Activated T-helper 1 cell treated with Interleukin-2 at 50 U/mL for 16 hours (primary cell): ENCODE measurements at regions not wholly inside any gene's neighbourhood (a gene's known extent, or its start where the extent isn't known, plus 50 kb on each side); places are given as distances from the start of the nearest gene placed in this dataset.

Source experiments
- DNase-seq: peaks from one replicate; pipeline ENCODE4 v3.0.0-alpha.2; 2020; ENCODE audit warnings: low read depth

DNA sequence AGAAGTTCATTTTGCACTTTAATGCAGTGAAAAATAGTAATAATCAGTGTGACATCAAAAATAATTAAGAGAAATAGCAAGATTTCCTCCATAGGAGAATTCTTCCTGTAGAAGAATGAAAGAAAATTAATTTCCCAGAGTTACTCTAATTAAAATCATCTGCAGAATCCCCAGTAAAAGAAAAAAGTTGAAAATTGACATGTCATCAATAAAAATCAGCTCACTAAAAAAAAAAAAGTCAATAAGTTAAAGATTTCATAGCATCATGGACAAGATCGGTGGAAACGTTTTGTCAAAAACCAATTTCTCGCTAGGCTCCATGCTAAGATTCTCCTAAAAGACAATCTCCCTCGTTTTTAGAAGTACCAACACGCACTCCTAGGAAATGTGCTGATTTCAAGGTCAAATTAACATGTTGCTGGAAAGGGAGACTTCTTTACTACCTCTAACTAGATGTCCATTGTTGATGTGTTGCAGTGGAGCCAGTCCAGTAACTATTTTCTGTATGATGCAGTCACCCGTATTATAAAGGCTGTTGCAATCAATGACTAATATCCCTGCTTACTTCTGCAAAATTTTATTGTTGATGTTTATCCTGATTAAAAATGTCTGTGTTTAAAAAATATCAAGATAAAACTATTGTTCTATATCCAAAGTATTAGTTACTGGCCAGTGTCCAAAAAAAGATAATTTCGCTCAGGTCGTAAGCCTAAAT, 591.9 kb upstream of the MGMT start:
- DNase-seq = no peak

DNA sequence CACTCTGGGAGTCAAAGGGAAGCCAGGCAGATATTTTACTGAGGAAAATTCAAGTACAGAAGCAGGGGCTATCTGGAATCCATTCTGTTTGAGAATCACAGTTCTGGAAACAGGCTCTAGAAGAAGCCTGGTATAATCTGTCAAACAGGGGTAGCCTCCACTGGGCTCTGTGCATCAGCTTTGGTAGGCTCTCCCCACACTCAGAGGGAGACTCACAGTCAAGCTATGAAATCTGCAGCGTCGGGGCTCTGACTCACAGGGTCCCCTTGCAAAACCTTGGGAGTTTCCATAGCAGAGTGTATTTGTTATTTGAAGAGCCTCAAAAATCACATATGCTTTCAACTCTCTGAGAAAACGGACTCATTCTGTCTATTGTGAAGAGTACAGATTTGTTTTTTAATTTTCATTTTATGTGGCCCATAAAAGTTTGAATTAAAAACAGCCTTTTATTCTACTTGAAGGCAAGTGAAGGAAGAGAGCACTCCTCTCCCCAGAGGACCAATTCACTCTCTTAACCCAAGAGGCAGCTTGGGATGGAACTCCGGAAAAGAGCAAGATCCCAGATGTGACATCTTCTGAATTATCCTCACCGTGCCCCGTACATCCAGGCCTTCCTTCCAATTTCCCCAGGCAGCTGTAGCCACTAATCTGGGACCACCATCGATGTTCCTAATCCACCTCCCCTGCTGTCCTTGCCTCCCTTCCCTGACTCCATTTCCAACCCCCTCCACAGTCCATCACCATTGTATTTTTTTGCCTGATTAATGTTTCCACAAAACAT, 590.9 kb upstream of the MGMT start:
- DNase-seq = no peak

DNA sequence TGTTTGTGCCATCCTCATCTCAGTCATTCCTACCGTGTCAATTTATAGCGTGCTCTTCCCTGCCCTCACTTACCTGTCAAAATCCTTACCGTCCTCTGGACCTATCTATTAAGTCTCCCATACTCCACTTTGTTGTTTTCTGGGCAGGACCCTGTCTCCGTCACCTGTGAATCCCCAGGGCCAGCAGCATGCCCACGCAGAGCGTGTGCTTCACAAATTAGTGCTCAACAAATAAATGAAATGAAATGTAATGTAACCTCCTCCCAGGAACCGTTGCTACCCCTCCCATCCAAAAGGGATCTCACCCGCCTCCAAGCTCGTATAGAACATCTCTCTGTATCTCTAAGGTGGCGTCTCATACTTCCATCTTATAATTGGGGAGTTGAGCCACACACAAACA, 589.9 kb upstream of the MGMT start:
- no peak for DNase-seq

DNA sequence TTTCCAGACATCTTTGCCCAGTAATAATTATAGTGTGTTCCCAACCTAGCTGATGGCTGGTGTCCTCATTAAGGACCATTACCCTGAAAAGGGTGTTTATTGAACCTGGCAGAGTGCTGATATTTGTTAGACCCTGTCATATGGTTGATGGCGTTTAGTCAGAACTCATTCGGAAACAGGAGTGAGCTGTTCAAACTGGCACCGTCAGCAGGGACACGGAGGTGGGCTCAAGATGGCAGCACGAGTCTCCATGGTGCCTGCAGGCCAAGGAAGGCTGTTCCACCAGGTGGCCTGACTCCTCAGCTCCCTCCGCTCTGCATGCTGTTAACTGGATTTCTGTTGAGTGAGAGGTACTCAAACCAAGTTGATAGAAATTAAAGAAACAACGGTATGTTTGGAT, 589.1 kb upstream of the MGMT start:
- no peak for DNase-seq

DNA sequence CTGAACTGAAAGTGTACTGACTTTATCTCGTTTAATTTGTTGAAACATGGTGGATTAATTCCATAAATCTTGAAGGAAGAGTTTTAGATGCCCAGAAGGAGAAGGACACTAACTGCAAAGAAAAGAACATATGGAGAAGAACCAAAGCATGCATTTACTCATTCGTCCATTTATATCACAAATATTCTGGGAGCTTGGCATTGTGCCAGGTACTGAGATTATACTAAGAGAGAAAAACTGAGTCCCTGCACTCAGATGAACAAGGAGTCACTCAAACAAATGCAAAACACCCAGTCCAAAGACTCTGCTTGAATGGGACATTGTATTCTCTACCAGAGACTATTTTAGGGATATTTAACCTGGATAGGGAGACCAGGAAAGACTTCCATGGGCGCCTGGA, 588.0 kb upstream of the MGMT start:
- DNase-seq = no peak

DNA sequence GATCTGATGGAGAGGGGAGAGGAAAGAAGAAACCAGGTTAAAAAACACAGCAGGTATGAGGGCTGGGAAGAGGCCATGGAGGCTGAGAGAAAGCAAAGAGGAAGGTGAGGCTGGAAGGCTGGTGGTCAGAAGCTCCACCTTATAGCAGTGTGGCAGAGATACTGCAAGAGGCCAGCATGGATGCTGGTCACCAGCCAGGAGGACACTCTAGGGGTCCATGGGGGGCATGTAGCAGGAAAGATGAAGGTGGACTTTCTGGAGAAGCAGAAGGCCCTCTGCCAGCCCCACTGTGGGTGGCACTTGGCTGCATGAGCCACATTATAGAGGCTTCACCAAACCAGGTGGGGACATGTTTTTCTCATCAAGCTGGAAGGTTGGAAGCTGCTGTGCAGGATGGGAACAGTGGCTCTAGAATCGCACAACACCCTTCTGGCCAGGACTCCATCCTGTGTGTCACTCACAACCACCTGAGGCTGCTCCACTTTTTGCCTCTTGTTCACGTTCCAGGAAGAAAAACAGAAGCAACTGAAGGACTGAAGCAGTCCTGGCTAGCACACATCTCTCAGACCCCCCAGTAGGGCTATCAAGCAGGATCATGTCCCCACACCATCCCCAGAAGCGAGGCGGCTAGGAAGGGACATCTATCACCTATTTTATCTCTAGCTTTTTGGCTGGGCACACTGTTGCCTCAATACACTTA, 587.5 kb upstream of the MGMT start:
- no peak for DNase-seq

DNA sequence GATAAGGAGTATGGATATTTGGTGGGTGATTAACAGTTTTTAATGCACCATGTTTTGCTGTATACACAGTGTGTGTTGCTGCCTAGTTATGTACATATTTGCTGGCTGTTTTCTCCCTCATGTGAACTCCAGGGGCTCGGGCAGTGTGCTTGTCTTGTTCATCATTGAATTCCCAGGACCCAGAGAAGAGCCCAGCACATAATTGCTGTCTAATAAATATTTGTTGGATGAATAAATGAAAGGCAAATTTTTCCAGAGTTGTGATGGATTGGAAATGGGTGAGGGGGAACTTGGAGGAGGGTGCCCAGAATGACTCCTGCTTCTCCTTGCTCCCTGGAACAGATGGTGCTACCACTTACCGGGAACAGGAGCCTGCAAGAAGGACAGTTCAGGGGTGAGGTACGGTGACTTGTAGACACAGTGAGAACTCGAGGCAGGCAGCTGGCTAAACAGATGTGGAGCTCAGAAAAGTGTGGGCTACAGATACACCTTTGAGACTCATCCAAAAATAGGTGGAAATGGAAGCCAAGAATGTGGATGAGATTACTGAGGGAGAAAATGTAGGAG, 586.8 kb upstream of the MGMT start:
- no peak for DNase-seq

DNA sequence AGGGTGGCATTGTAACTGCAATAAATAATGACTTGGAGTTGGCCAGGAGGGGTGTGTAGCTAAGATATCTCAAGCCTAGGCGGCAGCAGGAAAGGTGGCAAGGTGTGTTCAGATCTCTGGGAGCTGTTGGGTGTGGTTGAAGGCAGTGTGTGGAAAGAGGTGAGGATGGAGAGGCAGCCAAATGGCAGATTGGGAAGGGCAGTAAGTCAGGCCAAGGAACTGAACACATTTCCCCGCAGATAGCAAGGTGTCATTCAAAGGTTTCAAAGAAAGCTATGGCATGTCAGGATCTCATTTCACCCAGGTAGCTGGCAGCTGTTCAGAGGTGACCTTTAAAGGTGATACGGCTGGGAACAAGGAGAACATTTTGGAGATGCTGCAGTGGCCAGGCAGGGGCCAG, 586.0 kb upstream of the MGMT start:
- no peak for DNase-seq

DNA sequence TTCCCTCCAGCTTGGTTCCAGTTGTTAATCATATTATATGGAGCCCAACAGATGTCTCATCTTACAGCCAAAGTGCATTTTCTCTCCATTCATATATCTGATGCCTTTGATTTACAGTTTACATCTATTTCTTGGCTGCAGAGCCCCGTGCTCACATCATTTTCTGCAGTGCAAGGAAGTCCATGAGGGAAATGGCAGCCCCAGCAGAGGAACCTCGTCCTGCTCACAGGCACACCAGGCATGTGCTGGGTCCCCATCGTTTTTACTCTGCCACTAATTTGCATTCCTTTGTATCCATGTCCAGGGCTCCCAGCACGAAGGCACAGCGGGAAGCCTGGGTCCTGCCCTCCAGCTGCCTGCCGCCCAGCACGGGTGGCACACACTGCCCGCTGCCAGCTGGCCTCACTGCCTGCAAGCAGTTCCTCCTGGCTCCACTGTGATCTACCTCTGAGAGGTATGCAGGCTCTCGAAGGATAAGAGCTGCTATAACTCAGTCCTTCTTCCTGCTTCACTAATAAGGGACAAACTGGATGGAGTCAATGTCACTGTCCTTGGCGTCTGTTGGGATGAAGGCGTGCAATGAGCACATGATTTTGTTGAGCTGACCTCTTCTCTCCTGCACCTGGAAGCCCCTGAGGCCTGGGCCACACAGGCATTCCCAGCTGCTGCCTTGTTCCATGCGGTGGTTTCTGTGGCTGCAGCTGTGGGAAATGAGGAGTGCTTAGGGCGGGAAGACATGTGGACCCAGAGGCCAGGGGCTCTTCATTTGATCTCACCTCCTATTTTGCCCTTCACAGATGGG, 583.6 kb upstream of the MGMT start:
- DNase-seq = no peak

DNA sequence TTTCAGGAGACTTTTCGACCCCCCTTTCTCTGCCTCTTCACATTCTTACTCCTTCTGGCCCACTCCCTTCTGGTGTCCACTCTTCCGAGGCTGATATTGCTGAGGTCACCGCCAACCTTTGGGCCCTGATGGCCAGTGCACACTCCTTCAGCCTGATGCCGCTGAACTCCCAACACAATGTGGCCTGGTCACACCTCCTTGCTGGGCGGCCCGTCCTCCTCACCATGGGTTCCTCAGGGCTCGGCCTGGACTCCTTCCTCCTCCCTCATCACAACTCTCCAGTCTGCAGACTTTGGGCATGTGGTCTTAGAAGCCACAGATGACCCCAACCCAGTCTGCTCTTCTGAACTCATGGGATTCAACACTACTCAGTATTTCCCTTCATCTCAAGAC, 583.0 kb upstream of the MGMT start:
- DNase-seq = no peak

DNA sequence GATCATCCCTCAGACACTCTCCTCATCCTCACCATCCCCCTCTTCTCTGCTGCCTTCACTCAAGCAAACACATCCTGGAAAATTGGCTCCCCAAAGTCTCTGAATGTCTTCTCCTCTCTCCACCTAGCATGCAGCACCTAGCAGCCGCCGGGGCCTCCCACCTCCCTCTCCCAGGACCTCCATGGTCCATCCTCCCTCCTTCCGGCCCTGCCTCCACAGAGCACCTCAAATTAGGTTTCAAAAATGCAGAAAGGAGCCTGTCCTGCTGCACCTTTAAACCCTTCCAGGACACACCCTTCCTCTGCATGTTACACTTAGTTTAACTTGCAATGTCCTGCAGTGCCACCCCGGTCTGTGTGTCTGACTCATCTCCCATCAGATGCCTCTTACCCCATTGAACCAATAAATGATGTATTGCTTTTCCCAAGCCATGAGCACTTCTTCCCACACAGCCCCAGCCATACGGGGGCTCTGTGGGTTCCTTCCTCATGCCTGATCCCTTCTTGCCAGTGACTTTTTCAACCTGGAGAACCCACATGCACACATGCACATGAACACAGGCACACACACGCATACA, 582.5 kb upstream of the MGMT start:
- DNase-seq = no peak

DNA sequence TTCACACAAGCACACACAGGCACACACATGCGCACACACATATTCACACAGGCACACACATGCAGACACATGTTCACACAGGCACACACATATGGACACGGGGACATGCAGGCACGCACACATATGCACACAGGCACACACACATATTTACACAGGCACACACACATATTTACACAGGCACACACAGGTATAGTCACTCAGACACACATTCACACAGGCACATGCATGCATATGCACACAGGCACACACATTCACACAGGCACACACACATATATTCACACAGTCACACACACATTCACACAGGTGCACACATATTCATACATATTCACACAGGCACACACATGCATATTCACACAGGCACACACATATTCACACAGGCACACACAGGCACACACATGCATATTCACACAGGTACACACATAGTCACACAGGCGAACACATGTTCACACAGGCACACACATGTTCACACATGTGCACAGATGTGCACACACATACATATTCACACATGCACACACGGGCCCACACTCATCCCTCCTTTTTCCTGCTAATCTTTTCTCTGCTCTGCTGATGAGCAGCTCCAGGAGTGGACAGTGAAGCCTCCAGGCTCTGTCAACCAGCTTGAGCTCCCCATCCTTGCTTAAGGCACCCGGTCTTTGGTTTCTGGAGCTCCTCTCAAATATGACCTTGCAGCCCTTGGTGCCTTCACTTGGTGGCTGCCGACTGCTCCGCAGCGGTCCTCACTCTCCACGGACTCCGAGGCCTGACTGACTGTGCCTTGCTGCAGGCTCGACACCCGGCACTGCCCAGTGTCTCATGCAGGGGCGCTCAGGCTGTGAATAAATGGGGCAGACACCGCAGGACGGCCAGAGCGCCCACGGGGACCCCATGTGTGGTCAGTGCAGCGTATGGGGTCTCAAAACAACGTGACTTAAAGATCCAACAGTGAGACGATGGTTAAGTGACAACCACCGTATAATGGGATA, 581.2 kb upstream of the MGMT start:
- no peak for DNase-seq

DNA sequence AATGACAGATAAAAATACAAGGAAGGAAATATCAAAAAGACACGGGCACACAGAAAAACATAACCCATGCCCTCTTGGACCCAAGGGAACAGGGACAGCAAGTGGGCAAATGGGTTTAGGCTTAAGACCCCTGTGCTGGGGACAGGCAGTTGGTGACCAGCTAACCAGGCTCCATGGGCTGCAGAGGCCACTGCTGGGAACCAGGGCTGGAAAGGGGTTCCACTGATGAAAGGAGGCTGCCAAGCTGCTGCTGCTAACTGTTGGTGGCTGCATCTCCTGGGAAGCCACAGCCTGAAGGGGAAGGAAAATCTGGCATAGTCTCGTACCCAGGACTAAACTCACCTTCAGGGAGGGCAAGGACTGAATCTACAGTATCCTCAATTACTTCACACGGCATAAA, 579.2 kb upstream of the MGMT start:
- DNase-seq = no peak

DNA sequence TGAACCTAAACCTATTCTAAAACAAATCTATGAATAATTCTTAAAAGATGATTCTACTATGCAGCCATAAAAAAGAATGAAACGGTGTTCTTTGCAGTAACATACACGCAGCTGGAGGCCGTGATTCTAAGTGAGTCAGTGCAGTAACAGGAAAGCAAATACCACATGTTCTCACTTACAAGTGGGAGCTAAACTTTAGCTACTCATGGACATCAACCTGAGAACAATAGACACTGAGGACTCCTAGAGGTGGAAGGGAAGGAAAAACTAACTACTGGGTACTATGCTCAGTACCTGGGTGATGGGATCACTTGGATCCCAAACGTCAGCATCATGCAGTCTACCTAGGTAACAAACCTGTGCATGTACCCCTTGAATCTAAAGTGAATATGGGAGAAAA, 575.0 kb upstream of the MGMT start:
- no peak for DNase-seq

DNA sequence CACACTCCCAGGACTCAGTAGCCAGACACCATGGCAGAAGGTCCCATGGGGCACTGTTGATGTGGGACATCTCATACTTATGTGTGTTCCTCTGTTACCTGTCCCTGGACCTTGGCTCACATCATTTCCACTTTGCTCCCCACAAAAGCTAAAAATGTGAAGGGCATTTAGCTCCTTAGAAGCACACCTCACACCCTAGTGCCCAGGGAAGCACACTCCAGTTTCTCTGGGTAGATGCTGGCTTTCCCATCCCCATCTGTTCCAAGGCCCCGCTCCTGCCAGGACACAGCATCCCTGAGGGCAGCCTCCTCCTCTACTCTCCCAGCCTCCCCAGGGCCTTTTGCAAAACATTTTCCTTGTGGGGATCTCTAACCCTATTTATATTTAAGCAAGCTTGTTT, 572.4 kb upstream of the MGMT start:
- DNase-seq = no peak

DNA sequence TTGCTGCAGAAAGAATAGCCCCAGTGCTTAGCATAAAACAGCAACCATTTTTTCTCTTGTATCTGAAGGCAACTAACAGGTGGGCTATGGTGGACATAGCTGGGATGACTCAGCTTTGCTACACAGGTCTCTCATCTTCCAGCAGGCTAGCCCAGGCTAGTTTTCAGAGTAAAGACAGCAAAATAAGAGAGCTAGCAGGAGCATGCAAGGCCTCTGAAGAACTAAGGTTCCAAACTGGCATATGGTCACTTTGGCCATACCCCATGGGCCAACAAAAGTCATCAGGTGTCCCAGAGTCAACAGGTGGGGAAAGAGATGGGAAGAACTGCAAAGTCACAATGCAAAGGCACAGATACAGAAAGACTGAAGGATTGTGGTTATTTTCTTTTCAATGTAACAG, 571.6 kb upstream of the MGMT start:
- no peak for DNase-seq

DNA sequence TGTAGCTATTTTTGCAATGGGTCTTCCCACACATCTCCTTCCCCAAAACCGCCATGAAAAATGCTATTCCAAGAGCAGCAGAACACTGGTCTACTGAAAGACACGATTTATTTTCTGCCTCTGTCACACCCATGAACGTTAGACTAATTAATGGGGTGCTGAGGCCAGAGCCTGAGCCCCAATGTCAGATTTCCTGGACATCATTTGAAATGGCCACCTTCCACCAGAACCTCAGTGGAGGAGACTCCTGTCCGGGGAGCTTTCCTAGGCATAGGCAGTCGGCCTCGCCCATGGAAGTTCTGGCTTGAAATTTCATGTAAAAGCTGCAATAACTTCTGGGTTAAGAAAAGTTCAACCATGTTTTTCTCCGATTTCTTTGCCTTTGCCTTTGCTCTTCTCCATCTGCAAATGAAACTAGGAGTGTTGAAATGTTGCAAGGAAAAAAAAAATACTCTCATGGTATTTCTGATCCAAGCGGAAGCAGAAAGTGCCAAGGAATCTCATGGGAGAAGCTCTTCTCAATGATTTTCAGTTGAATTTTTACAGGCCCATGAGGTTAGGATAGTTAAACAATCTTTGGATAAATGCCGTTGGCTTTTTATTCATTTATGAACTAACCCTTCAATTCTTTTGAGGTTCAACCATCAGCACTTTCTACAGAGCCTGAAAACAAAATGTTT, 570.8 kb upstream of the MGMT start:
- DNase-seq = no peak

DNA sequence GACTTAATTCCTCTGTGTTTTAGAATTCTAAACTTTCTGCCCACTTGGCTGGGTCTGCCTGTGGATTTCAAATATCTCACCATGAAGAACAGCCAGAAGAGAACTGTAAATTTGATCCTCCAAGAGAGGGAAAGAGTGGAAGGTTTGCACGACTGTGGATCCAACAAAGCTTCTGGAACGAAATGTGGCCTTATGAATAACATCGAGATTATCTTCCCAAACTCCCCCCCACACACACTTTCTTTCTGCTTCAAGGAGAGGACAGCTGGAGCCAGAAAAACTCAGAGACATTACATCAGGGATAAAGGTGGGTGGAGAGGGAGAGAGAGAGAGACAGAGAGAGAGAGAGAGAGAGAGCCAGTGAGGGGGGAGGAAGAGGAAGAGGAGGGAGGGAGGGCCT, 570.1 kb upstream of the MGMT start:
- DNase-seq = no peak

DNA sequence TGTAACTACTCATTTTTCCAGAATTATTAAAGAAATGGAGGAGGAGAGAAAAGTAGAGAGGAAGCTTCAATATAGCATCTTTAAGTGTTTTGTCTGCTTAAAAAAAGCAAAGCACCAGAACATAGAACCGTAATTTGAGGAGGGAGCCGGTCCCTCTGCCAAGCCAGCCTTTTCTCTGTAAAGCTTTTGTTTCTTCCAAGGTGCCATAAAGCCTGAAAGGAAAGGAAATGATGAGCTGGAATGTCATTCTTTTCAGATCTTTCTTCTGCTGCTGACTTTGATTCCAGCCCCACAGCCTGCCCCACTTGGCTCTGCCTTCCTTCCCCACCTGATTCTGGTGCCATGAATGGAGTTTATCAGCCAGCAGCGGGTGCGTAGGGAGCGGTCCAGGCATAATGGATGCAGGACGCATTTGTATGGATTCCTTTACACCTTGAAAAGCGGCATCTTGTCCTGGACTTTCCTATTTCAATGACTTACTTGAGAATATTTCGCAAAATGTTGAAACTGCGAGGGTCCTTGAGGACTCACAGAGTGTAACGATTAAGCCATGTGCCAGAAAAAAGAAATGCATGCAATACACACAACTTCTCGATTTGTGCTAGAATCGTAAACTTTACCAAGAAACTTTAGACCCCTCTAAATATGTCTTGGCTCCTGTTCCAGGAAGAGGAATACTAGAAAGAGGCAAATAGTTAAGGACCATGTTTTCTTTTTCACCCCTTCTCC, 569.5 kb upstream of the MGMT start:
- DNase-seq = no peak
